ENCODE measurements at regions not wholly inside any gene's neighbourhood (a gene's known extent, or its start where the extent isn't known, plus 50 kb on each side); places are given as distances from the start of the nearest gene placed in this dataset.

GRCh38 chr14:38329246-38329645, 73.4 kb upstream of the CLEC14A start:
- DNase-seq (ENCODE audit: low read depth, low spot score): no peak
- H3K9me3 ChIP-seq (ENCODE audit: control insufficient read depth, insufficient read depth, low read depth, low read length): no peaks in the 10 kb centered on the region
- no peak overlapping the region for H3K27ac ChIP-seq (ENCODE audit: low read length)
- POLR2A ChIA-PET: no interaction called here
- intact Hi-C loops (cut with micrococcal nuclease; ENCODE audit: unreplicated experiment) (no loop called here), in situ Hi-C loops (cut with HindIII; ENCODE audit: low pct_unique_long_range_greater_than_20kb, low sequenced_read_pairs) (no loop called here)
- TF ChIP-seq TCF7L2 (IDR thresholded peaks at IDR 0.05; ENCODE audit: low read depth, low read length) (no peak), SIN3A (IDR thresholded peaks at IDR 0.05; ENCODE audit: borderline replicate concordance, insufficient read depth, low read depth, low read length) (no peak), POLR2AphosphoS5 (IDR thresholded peaks at IDR 0.05; ENCODE audit: low read depth, low read length) (no peak), REST (IDR thresholded peaks at IDR 0.05; ENCODE audit: insufficient read depth in 1 of 2, low read depth in 2 of 2, low read length in 1 of 2) (no peak), CTCF (IDR thresholded peaks at IDR 0.05) (no peak)
- CTCF ChIA-PET: no interaction called here
- no peaks in the 10 kb centered on the region for H3K4me1 ChIP-seq (ENCODE audit: control insufficient read depth, insufficient read depth, low read length)
- H3K36me3 ChIP-seq (ENCODE audit: control insufficient read depth, insufficient read depth, low read length): no peaks in the 10 kb centered on the region
- H3K27me3 ChIP-seq (ENCODE audit: control insufficient read depth, insufficient read depth, low read length): no peaks in the 10 kb centered on the region
- H3K4me3 ChIP-seq (ENCODE audit: low read depth in 2 of 2, low read length in 2 of 2): no peak overlapping the region
- BruUV-seq (replicated peaks): no TSS peak
- no peak for ATAC-seq

- in situ Hi-C loops (cut with HindIII; ENCODE audit: low pct_unique_long_range_greater_than_20kb, low sequenced_read_pairs): no loop called here
- DNase-seq (ENCODE audit: low read depth, low spot score): no peak
- intact Hi-C loops (cut with micrococcal nuclease; ENCODE audit: unreplicated experiment): no loop called here
- no peak overlapping the region for H3K27ac ChIP-seq (ENCODE audit: low read length)
- no peaks in the 10 kb centered on the region for H3K27me3 ChIP-seq (ENCODE audit: control insufficient read depth, insufficient read depth, low read length)
- H3K36me3 ChIP-seq (ENCODE audit: control insufficient read depth, insufficient read depth, low read length): no peaks in the 10 kb centered on the region
- no peak for TF ChIP-seq TCF7L2 (IDR thresholded peaks at IDR 0.05; ENCODE audit: low read depth, low read length)
- TF ChIP-seq SIN3A (IDR thresholded peaks at IDR 0.05; ENCODE audit: borderline replicate concordance, insufficient read depth, low read depth, low read length): no peak
- no peak for TF ChIP-seq REST (IDR thresholded peaks at IDR 0.05; ENCODE audit: insufficient read depth in 1 of 2, low read depth in 2 of 2, low read length in 1 of 2)
- TF ChIP-seq CTCF (IDR thresholded peaks at IDR 0.05): no peak
- TF ChIP-seq POLR2AphosphoS5 (IDR thresholded peaks at IDR 0.05; ENCODE audit: low read depth, low read length): no peak
- no peaks in the 10 kb centered on the region for H3K4me1 ChIP-seq (ENCODE audit: control insufficient read depth, insufficient read depth, low read length)
- BruUV-seq (replicated peaks): no TSS peak
- POLR2A ChIA-PET: no interaction called here
- CTCF ChIA-PET: no interaction called here
- no peaks in the 10 kb centered on the region for H3K9me3 ChIP-seq (ENCODE audit: control insufficient read depth, insufficient read depth, low read depth, low read length)
- H3K4me3 ChIP-seq (ENCODE audit: low read depth in 2 of 2, low read length in 2 of 2): no peak overlapping the region
- no peak for ATAC-seq
Measured at GRCh38 chr14:38316922-38317321, 61.0 kb upstream of the CLEC14A start.

All from Panc1 (cell line).